GM18502 (cell line): ENCODE measurements at regions not wholly inside any gene's neighbourhood (a gene's known extent, or its start where the extent isn't known, plus 50 kb on each side); places are given as distances from the start of the nearest gene placed in this dataset.

Experiments used
- ATAC-seq: cut with Tn5 transposase; IDR thresholded peaks from one replicate; pipeline ENCODE4 v1.9.1; 2021; ENCODE audit warnings: mild to moderate bottlenecking; ENCODE audit not compliant: unreplicated experiment, poor library complexity

- ATAC-seq, result no peak
Observed at GRCh38 chr14:66046035-66046434, 440.1 kb upstream of the CCDC196 start.

- no peak for ATAC-seq
Observed at GRCh38 chr14:66046591-66046990, 439.6 kb upstream of the CCDC196 start.

GRCh38 chr14:66056268-66056907 lies 429.8 kb upstream of the CCDC196 start:
- ATAC-seq, result no peak

GRCh38 chr14:66056926-66057552 lies 429.1 kb upstream of the CCDC196 start:
- ATAC-seq, result no peak

- no peak for ATAC-seq
Observed at GRCh38 chr14:66065188-66065587, 421.0 kb upstream of the CCDC196 start.

- no peak for ATAC-seq
Observed at GRCh38 chr14:66066981-66067776, 419.0 kb upstream of the CCDC196 start.

- no peak for ATAC-seq
Observed at GRCh38 chr14:66069036-66069435, 417.1 kb upstream of the CCDC196 start.

GRCh38 chr14:66069830-66070541 lies 416.2 kb upstream of the CCDC196 start:
- no peak for ATAC-seq

GRCh38 chr14:66070542-66071319 lies 415.4 kb upstream of the CCDC196 start:
- ATAC-seq, result no peak

- ATAC-seq, result no peak
Observed at GRCh38 chr14:66072190-66073084, 413.7 kb upstream of the CCDC196 start.

- no peak for ATAC-seq
Observed at GRCh38 chr14:66074537-66074936, 411.6 kb upstream of the CCDC196 start.

- ATAC-seq, result no peak
Observed at GRCh38 chr14:66076176-66076575, 410.0 kb upstream of the CCDC196 start.

- ATAC-seq, result no peak
Observed at GRCh38 chr14:66078006-66078405, 408.2 kb upstream of the CCDC196 start.

- no peak for ATAC-seq
Observed at GRCh38 chr14:66081594-66082376, 404.4 kb upstream of the CCDC196 start.

GRCh38 chr14:66085224-66085623 lies 400.9 kb upstream of the CCDC196 start:
- ATAC-seq, result no peak

GRCh38 chr14:66085665-66086064 lies 400.5 kb upstream of the CCDC196 start:
- no peak for ATAC-seq

GRCh38 chr14:66087231-66087630 lies 398.9 kb upstream of the CCDC196 start:
- ATAC-seq, result no peak

- no peak for ATAC-seq
Observed at GRCh38 chr14:66088656-66089055, 397.5 kb upstream of the CCDC196 start.
